Lung (tissue), 11 donors: ENCODE measurements at regions not wholly inside any gene's neighbourhood (a gene's known extent, or its start where the extent isn't known, plus 50 kb on each side); places are given as distances from the start of the nearest gene placed in this dataset.

Experiments
- ATAC-seq: fragments of 200-7000 bp; cut with Tn5 transposase; one replicate; pipeline ENCODE4 v1.9.1; 2020; ENCODE audit warnings: moderate number of reproducible peaks; ENCODE audit not compliant: insufficient read depth, low FRiP score
- DNase-seq, 3 donors: peaks; one replicate each; pipeline ENCODE4 v3.0.0-alpha.2; 2013 to 2017
- H3K27ac ChIP-seq, 2 donors: one replicate each; pipeline ENCODE4 v1.5.1; 2013; ENCODE audit warnings: mild to moderate bottlenecking in 2 of 2, moderate library complexity in 2 of 2, control low read depth in 1 of 2, inconsistent platforms in 1 of 2, low read depth in 1 of 2, low read length in 1 of 2
- H3K27me3 ChIP-seq, 3 donors: one replicate each; pipeline ENCODE4 v1.5.1; 2013; ENCODE audit warnings: low read length in 2 of 3; ENCODE audit not compliant: control insufficient read depth in 3 of 3, insufficient read depth in 3 of 3
- H3K36me3 ChIP-seq, 4 donors: one replicate each; pipeline ENCODE4 v1.5.1; 2013; ENCODE audit warnings: low read length in 4 of 4, mild to moderate bottlenecking in 1 of 4, moderate library complexity in 1 of 4; ENCODE audit not compliant: control insufficient read depth in 4 of 4, insufficient read depth in 4 of 4
- H3K4me1 ChIP-seq, 5 donors: one replicate each; pipeline ENCODE4 v1.5.1; 2013; ENCODE audit warnings: low read length in 5 of 5, mild to moderate bottlenecking in 2 of 5, moderate library complexity in 1 of 5; ENCODE audit not compliant: control insufficient read depth in 5 of 5, insufficient read depth in 5 of 5
- H3K4me3 ChIP-seq: one replicate; pipeline ENCODE4 v1.5.1; 2013; ENCODE audit warnings: mild to moderate bottlenecking, control low read depth, moderate library complexity
- H3K9ac ChIP-seq, 2 donors: one replicate each; pipeline ENCODE4 v1.5.1; 2013; ENCODE audit warnings: low read length in 2 of 2, control low read depth in 1 of 2; ENCODE audit not compliant: insufficient read depth in 1 of 2
- H3K9me3 ChIP-seq, 4 donors: one replicate each; pipeline ENCODE4 v1.5.1; 2013; ENCODE audit warnings: low read length in 3 of 4, mild to moderate bottlenecking in 1 of 4, moderate library complexity in 1 of 4; ENCODE audit not compliant: control insufficient read depth in 4 of 4, insufficient read depth in 3 of 4
- WGBS, 2 donors: extraction: QIAGEN DNeasy Blood & Tissue Kit; methylation state at CpG; one replicate each; pipeline ENCODE4 v1.1.7; 2013; 5-methylcytosine and 5-hydroxymethylcytosine counted together
- TF ChIP-seq, protein P1 (sequence below): IDR thresholded peaks from 2 replicates; pipeline ENCODE4 v1.5.1; 2012; ENCODE audit warnings: mild to moderate bottlenecking; ENCODE audit errors: control extremely low read depth, extremely low read depth
- donor health status: control.
- donor health status: control.
- donor health status: Bipolar disorder and iron deficiency.
- donor health status: healthy.
- donor health status: DM: yes; HTN: yes; CAD: no.

- Histone ChIP-seq H3K27me3 (no peaks in the 10 kb centered on the region), H3K36me3 (no peaks in the 10 kb centered on the region), H3K9me3 (peaks cover 0 to 32% (median 3%) of the 10 kb centered on the region in 4 donors), H3K4me3 (no peak overlapping the region), H3K27ac (no peak overlapping the region), H3K9ac (no peak overlapping the region), H3K4me1 (peaks cover 0 to 14% (median 0%) of the 10 kb centered on the region in 5 donors)
- TF ChIP-seq, protein P1, sequence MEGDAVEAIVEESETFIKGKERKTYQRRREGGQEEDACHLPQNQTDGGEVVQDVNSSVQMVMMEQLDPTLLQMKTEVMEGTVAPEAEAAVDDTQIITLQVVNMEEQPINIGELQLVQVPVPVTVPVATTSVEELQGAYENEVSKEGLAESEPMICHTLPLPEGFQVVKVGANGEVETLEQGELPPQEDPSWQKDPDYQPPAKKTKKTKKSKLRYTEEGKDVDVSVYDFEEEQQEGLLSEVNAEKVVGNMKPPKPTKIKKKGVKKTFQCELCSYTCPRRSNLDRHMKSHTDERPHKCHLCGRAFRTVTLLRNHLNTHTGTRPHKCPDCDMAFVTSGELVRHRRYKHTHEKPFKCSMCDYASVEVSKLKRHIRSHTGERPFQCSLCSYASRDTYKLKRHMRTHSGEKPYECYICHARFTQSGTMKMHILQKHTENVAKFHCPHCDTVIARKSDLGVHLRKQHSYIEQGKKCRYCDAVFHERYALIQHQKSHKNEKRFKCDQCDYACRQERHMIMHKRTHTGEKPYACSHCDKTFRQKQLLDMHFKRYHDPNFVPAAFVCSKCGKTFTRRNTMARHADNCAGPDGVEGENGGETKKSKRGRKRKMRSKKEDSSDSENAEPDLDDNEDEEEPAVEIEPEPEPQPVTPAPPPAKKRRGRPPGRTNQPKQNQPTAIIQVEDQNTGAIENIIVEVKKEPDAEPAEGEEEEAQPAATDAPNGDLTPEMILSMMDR = no peak
- DNase-seq (no peak), ATAC-seq (no peak)
- WGBS, 2 donors = 38 to 58% methylated on average over 2 of the region's 2 CpGs
Measured at GRCh38 chr13:18996221-18996620, 185.4 kb downstream of the TUBA3C start.

DNA sequence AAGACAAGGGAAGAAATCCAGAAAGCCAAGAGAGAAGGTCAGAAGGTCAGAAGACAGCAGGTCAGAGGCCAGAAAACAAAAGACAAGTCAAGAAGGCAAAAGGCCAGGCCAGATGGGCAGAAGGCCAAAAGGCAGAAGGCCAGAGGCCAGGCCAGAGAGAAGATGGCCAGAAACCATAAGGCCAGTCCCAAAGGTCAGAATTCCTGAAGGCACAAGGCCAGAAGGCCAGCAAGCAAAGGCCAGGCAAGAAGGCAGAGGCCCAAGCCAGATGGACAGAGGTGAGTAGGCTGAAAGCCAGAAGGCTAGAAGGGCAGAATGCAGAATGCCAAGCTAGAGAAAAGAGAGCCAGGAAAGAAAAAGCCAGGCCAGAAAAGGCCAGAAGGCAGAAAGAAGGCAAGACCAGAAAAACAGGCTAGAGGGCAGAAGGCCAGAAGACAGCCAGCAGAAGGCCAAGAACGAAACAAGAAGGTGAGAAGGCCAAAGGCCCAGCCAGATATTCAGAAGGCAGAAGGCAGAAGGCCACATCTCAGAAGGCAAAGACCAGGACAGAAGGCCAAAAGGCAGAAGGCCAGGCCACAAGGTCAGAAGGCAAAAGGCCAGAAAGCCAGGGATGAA is 186.3 kb downstream of the TUBA3C start:
- Histone ChIP-seq H3K9ac (no peak overlapping the region), H3K4me3 (no peak overlapping the region), H3K27ac (no peak overlapping the region), H3K27me3 (no peaks in the 10 kb centered on the region), H3K36me3 (no peaks in the 10 kb centered on the region), H3K9me3 (peaks cover 0 to 32% (median 3%) of the 10 kb centered on the region in 4 donors), H3K4me1 (peaks cover 0 to 14% (median 0%) of the 10 kb centered on the region in 5 donors)
- DNase-seq (no peak), ATAC-seq (no peak)
- TF ChIP-seq, protein P1 = no peak
- WGBS, 2 donors = 83 to 85% methylated on average over 1 of the region's 1 CpG

GRCh38 chr13:18993884-18994660 is 187.6 kb downstream of the TUBA3C start:
- TF ChIP-seq, protein P1 = no peak
- Histone ChIP-seq H3K27me3 (no peaks in the 10 kb centered on the region), H3K27ac (no peak overlapping the region), H3K9me3 (peaks cover 0 to 30% (median 3%) of the 10 kb centered on the region in 4 donors), H3K36me3 (no peaks in the 10 kb centered on the region), H3K9ac (no peak overlapping the region), H3K4me1 (peaks cover 0 to 14% (median 0%) of the 10 kb centered on the region in 5 donors), H3K4me3 (no peak overlapping the region)
- 48 to 87% methylated on average over 2 of the region's 2 CpGs for WGBS, 2 donors
- ATAC-seq = no peak
- DNase-seq = no peak
